ENCODE measurements at regions not wholly inside any gene's neighbourhood (a gene's known extent, or its start where the extent isn't known, plus 50 kb on each side); places are given as distances from the start of the nearest gene placed in this dataset.
"Not testable (repeated sequence)": the region's sequence is repeated elsewhere in the genome, so short reads cannot be mapped to it uniquely, and the experiment has no call there.

- Histone ChIP-seq H3K36me3 (no peaks in the 10 kb centered on the region), H3K4me3 (no peak overlapping the region), H3K9me3 (no peaks in the 10 kb centered on the region), H3K4me1 (no peaks in the 10 kb centered on the region), H3K27me3 (no peaks in the 10 kb centered on the region), H3K27ac (no peak overlapping the region)
- DNase-seq (ENCODE audit: extremely low spot score in 2 of 2), result no peak
- TF ChIP-seq POLR2A (IDR thresholded peaks at IDR 0.05) (no peak), POLR2AphosphoS5 (IDR thresholded peaks at IDR 0.05; ENCODE audit: insufficient read depth in 1 of 2, low read depth in 1 of 2) (no peak)
- TF ChIP-seq, protein P1, sequence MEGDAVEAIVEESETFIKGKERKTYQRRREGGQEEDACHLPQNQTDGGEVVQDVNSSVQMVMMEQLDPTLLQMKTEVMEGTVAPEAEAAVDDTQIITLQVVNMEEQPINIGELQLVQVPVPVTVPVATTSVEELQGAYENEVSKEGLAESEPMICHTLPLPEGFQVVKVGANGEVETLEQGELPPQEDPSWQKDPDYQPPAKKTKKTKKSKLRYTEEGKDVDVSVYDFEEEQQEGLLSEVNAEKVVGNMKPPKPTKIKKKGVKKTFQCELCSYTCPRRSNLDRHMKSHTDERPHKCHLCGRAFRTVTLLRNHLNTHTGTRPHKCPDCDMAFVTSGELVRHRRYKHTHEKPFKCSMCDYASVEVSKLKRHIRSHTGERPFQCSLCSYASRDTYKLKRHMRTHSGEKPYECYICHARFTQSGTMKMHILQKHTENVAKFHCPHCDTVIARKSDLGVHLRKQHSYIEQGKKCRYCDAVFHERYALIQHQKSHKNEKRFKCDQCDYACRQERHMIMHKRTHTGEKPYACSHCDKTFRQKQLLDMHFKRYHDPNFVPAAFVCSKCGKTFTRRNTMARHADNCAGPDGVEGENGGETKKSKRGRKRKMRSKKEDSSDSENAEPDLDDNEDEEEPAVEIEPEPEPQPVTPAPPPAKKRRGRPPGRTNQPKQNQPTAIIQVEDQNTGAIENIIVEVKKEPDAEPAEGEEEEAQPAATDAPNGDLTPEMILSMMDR (IDR thresholded peaks at IDR 0.05), result no peak
- intact Hi-C loops (cut with DNase I), result no loop called here
Measured at GRCh38 chr7:49613759-49614158, 159.7 kb upstream of the VWC2 start.

- H3K27me3 ChIP-seq; H3K36me3 ChIP-seq; H3K4me1 ChIP-seq; H3K9me3 ChIP-seq; H3K27ac ChIP-seq; DNase-seq (ENCODE audit: extremely low spot score in 2 of 2); H3K4me3 ChIP-seq; intact Hi-C loops (cut with DNase I): not testable (repeated sequence)
Measured at GRCh38 chr7:49614974-49615373, 158.5 kb upstream of the VWC2 start.

GRCh38 chr7:49618028-49618427 lies 155.4 kb upstream of the VWC2 start:
- DNase-seq (ENCODE audit: extremely low spot score in 2 of 2), result no peak
- TF ChIP-seq POLR2AphosphoS5 (IDR thresholded peaks at IDR 0.05; ENCODE audit: insufficient read depth in 1 of 2, low read depth in 1 of 2) (no peak), POLR2A (IDR thresholded peaks at IDR 0.05) (no peak)
- TF ChIP-seq, protein P1 (IDR thresholded peaks at IDR 0.05), result no peak
- H3K4me1 ChIP-seq, result no peaks in the 10 kb centered on the region

DNA sequence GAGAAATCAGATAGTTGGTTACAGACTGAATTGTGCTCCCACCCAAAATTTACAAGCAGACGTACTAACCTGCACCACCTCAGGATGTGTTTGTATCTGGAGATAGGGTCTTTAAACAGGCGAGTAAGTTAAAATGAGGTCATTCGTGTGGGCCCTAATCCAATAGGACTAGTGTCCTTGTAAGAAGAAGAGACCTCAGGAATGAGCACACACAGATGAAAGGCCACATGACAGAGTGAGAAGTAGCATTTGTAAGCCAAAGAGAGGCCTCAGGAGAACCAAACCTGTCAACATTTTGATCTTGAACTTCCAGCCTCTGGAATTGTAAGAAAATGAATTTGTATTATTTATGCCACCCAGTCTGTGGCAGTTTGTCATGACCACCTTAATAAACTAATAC lies 149.5 kb upstream of the VWC2 start:
- intact Hi-C loops (cut with DNase I), result no loop called here

More at GRCh38 chr7:49618028-49618427, 155.4 kb upstream of the VWC2 start:
- Histone ChIP-seq H3K27me3 (no peaks in the 10 kb centered on the region), H3K9me3 (no peaks in the 10 kb centered on the region), H3K27ac (no peak overlapping the region), H3K36me3 (no peaks in the 10 kb centered on the region), H3K4me3 (no peak overlapping the region)
- intact Hi-C loops (cut with DNase I), result no loop called here

GRCh38 chr7:49624611-49625010 lies 148.8 kb upstream of the VWC2 start:
- H3K36me3 ChIP-seq, result no peaks in the 10 kb centered on the region
- H3K27ac ChIP-seq, result no peak overlapping the region
- no peaks in the 10 kb centered on the region for H3K9me3 ChIP-seq
- no peak for TF ChIP-seq POLR2AphosphoS5 (IDR thresholded peaks at IDR 0.05; ENCODE audit: insufficient read depth in 1 of 2, low read depth in 1 of 2)
- TF ChIP-seq, protein P1 (IDR thresholded peaks at IDR 0.05), result no peak
- no peak for TF ChIP-seq POLR2A (IDR thresholded peaks at IDR 0.05)
- DNase-seq (ENCODE audit: extremely low spot score in 2 of 2), result no peak
- H3K4me3 ChIP-seq, result no peak overlapping the region
- no peaks in the 10 kb centered on the region for H3K27me3 ChIP-seq
- no peaks in the 10 kb centered on the region for H3K4me1 ChIP-seq
- intact Hi-C loops (cut with DNase I), result no loop called here

More for the DNA sequence above, 149.5 kb upstream of the VWC2 start:
- TF ChIP-seq POLR2AphosphoS5 (IDR thresholded peaks at IDR 0.05; ENCODE audit: insufficient read depth in 1 of 2, low read depth in 1 of 2), result no peak
- TF ChIP-seq, protein P1 (IDR thresholded peaks at IDR 0.05), result no peak
- no peak for TF ChIP-seq POLR2A (IDR thresholded peaks at IDR 0.05)
- no peaks in the 10 kb centered on the region for H3K36me3 ChIP-seq
- H3K4me3 ChIP-seq, result no peak overlapping the region
- H3K27me3 ChIP-seq, result no peaks in the 10 kb centered on the region
- no peaks in the 10 kb centered on the region for H3K9me3 ChIP-seq
- H3K4me1 ChIP-seq, result no peaks in the 10 kb centered on the region
- H3K27ac ChIP-seq, result no peak overlapping the region
- DNase-seq (ENCODE audit: extremely low spot score in 2 of 2), result no peak

- H3K9me3 ChIP-seq, result no peaks in the 10 kb centered on the region
- no peaks in the 10 kb centered on the region for H3K27me3 ChIP-seq
- H3K36me3 ChIP-seq, result no peaks in the 10 kb centered on the region
- H3K27ac ChIP-seq, result no peak overlapping the region
- H3K4me3 ChIP-seq, result no peak overlapping the region
- TF ChIP-seq POLR2AphosphoS5 (IDR thresholded peaks at IDR 0.05; ENCODE audit: insufficient read depth in 1 of 2, low read depth in 1 of 2) (no peak), POLR2A (IDR thresholded peaks at IDR 0.05) (no peak)
- TF ChIP-seq, protein P1 (IDR thresholded peaks at IDR 0.05), result no peak
- intact Hi-C loops (cut with DNase I), result no loop called here
- no peaks in the 10 kb centered on the region for H3K4me1 ChIP-seq
- no peak for DNase-seq (ENCODE audit: extremely low spot score in 2 of 2)
Measured at GRCh38 chr7:49630513-49630912, 142.9 kb upstream of the VWC2 start.
